Loucy (cell line): ENCODE measurements at regions not wholly inside any gene's neighbourhood (a gene's known extent, or its start where the extent isn't known, plus 50 kb on each side); places are given as distances from the start of the nearest gene placed in this dataset.

Source experiments
- EZH2phosphoT487 ChIP-seq: fragments of 200-600 bp; IDR thresholded peaks from 2 replicates; pipeline ENCODE4 v1.6.1; 2018; ENCODE audit warnings: antibody characterized with exemption, mild to moderate bottlenecking, moderate library complexity, borderline replicate concordance
- TF ChIP-seq, protein P1 (sequence below): fragments of 200-600 bp; sonication (generic); conservative IDR thresholded peaks from 2 replicates; pipeline ENCODE4 v1.5.1; 2014; ENCODE audit warnings: mild to moderate bottlenecking, antibody characterized with exemption, low read length

DNA sequence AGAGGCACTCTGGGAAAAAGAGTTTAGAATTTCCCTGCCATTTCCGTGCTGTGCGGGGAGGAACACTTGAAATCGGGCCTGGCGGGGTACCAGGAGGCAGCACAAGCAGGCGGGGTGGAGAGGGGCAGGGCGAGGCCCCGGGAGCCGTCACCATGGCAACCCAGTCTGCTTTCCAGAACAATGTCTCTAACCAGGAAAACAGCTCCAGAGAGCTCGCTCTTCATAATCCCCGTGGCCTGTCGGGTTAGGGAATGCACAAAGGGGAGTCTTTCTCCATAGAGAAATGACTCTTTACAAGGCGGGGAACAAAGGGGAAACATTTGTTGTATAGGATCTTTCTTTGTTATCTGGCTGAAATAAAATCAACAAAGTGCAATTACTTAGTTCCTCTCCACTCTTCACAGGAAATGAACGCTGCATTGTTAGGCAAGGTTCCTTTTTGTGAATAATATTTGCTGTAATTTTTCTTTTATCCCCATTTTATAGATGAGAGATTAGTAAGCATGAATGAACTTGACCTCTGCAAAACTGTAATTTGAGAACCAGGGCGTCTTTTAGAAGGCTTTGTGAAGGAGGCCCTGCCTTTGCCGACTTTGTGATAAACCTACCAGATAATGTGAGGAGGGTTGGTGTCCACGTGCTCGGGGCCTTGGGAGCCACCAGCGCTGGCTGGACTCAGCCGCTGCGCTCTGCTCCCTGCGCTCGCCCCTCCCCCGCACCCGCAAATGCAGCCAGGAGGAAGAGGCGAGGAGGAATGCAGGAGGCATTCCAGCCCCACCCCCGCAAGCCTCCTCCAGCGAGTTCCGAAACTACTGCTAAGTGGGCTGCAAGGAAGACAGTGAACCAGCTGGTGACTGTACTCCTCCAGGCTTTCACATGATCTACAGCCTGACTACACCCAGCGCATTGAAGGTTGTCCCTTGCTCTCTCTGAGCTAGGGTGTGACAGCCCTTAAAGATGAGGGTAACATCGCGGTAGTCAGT is 105.2 kb upstream of the ATF7IP start:
- TF ChIP-seq, protein P1, sequence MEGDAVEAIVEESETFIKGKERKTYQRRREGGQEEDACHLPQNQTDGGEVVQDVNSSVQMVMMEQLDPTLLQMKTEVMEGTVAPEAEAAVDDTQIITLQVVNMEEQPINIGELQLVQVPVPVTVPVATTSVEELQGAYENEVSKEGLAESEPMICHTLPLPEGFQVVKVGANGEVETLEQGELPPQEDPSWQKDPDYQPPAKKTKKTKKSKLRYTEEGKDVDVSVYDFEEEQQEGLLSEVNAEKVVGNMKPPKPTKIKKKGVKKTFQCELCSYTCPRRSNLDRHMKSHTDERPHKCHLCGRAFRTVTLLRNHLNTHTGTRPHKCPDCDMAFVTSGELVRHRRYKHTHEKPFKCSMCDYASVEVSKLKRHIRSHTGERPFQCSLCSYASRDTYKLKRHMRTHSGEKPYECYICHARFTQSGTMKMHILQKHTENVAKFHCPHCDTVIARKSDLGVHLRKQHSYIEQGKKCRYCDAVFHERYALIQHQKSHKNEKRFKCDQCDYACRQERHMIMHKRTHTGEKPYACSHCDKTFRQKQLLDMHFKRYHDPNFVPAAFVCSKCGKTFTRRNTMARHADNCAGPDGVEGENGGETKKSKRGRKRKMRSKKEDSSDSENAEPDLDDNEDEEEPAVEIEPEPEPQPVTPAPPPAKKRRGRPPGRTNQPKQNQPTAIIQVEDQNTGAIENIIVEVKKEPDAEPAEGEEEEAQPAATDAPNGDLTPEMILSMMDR = no peak
- no peak for TF ChIP-seq EZH2phosphoT487
